ENCODE measurements at regions not wholly inside any gene's neighbourhood (a gene's known extent, or its start where the extent isn't known, plus 50 kb on each side); places are given as distances from the start of the nearest gene placed in this dataset.

- TF ChIP-seq CTCF (IDR thresholded peaks at IDR 0.05; ENCODE audit: insufficient read depth, low read length, poor library complexity, severe bottlenecking) (no peak), EZH2phosphoT487 (conservative IDR thresholded peaks at IDR 0.05; ENCODE audit: low read length) (no peak)
- Histone ChIP-seq H4K20me1 (ENCODE audit: low read depth, low read length) (no peaks in the 10 kb centered on the region), H2AFZ (ENCODE audit: low read depth, low read length, severe bottlenecking) (no peak overlapping the region), H3K4me2 (ENCODE audit: low read depth, low read length, poor library complexity, severe bottlenecking) (no peak overlapping the region), H3K9ac (ENCODE audit: low read length) (no peak overlapping the region), H3F3A (ENCODE audit: insufficient read depth) (no peaks in the 10 kb centered on the region), H3K27me3 (ENCODE audit: low read length) (no peaks in the 10 kb centered on the region), H3K36me3 (ENCODE audit: low read length) (no peaks in the 10 kb centered on the region), H3K79me2 (ENCODE audit: insufficient read depth, low read length) (no peaks in the 10 kb centered on the region), H3K9me2 (replicated peaks; ENCODE audit: insufficient read depth, low read length) (no peaks in the 10 kb centered on the region), H3K9me3 (ENCODE audit: insufficient read depth, low read length) (no peaks in the 10 kb centered on the region), H3K4me3 (ENCODE audit: insufficient read depth, low read length, poor library complexity, severe bottlenecking) (no peak overlapping the region), H3K27ac (ENCODE audit: low read depth, low read length) (no peak overlapping the region)
Measured at GRCh38 chr10:64528294-64529002, 1007.2 kb downstream of the REEP3 start.

GRCh38 chr10:64529003-64529350 lies 1007.8 kb downstream of the REEP3 start:
- Histone ChIP-seq H3K27ac (ENCODE audit: low read depth, low read length) (no peak overlapping the region), H3K27me3 (ENCODE audit: low read length) (no peaks in the 10 kb centered on the region), H3K9me3 (ENCODE audit: insufficient read depth, low read length) (no peaks in the 10 kb centered on the region), H3K36me3 (ENCODE audit: low read length) (no peaks in the 10 kb centered on the region), H3F3A (ENCODE audit: insufficient read depth) (no peaks in the 10 kb centered on the region), H3K4me2 (ENCODE audit: low read depth, low read length, poor library complexity, severe bottlenecking) (no peak overlapping the region), H4K20me1 (ENCODE audit: low read depth, low read length) (no peaks in the 10 kb centered on the region), H2AFZ (ENCODE audit: low read depth, low read length, severe bottlenecking) (no peak overlapping the region), H3K9me2 (replicated peaks; ENCODE audit: insufficient read depth, low read length) (no peaks in the 10 kb centered on the region), H3K79me2 (ENCODE audit: insufficient read depth, low read length) (no peaks in the 10 kb centered on the region), H3K4me3 (ENCODE audit: insufficient read depth, low read length, poor library complexity, severe bottlenecking) (no peak overlapping the region), H3K9ac (ENCODE audit: low read length) (no peak overlapping the region)
- TF ChIP-seq EZH2phosphoT487 (conservative IDR thresholded peaks at IDR 0.05; ENCODE audit: low read length), result no peak
- TF ChIP-seq CTCF (IDR thresholded peaks at IDR 0.05; ENCODE audit: insufficient read depth, low read length, poor library complexity, severe bottlenecking), result no peak

- H3K79me2 ChIP-seq (ENCODE audit: insufficient read depth, low read length), result no peaks in the 10 kb centered on the region
- H4K20me1 ChIP-seq (ENCODE audit: low read depth, low read length), result no peaks in the 10 kb centered on the region
- H3K4me3 ChIP-seq (ENCODE audit: insufficient read depth, low read length, poor library complexity, severe bottlenecking), result no peak overlapping the region
- TF ChIP-seq CTCF (IDR thresholded peaks at IDR 0.05; ENCODE audit: insufficient read depth, low read length, poor library complexity, severe bottlenecking), result no peak
- no peak for TF ChIP-seq EZH2phosphoT487 (conservative IDR thresholded peaks at IDR 0.05; ENCODE audit: low read length)
- no peaks in the 10 kb centered on the region for H3F3A ChIP-seq (ENCODE audit: insufficient read depth)
- no peak overlapping the region for H2AFZ ChIP-seq (ENCODE audit: low read depth, low read length, severe bottlenecking)
- no peak overlapping the region for H3K27ac ChIP-seq (ENCODE audit: low read depth, low read length)
- no peak overlapping the region for H3K9ac ChIP-seq (ENCODE audit: low read length)
- H3K4me2 ChIP-seq (ENCODE audit: low read depth, low read length, poor library complexity, severe bottlenecking), result no peak overlapping the region
- no peaks in the 10 kb centered on the region for H3K9me3 ChIP-seq (ENCODE audit: insufficient read depth, low read length)
- no peaks in the 10 kb centered on the region for H3K27me3 ChIP-seq (ENCODE audit: low read length)
- no peaks in the 10 kb centered on the region for H3K9me2 ChIP-seq (replicated peaks; ENCODE audit: insufficient read depth, low read length)
- H3K36me3 ChIP-seq (ENCODE audit: low read length), result no peaks in the 10 kb centered on the region
Measured at GRCh38 chr10:64534616-64535015, 1013.4 kb downstream of the REEP3 start.
